WTC11 (cell line): ENCODE measurements at regions not wholly inside any gene's neighbourhood (a gene's known extent, or its start where the extent isn't known, plus 50 kb on each side); places are given as distances from the start of the nearest gene placed in this dataset.

Source experiments
- ATAC-seq: fragments of 200-7000 bp; cut with Tn5 transposase; 2 replicates; pipeline ENCODE4 v1.10.0; 2021; ENCODE audit warnings: mild to moderate bottlenecking, moderate library complexity
- CTCF ChIA-PET: fragments of 300-600 bp; sonication (Branson Sonifier 250); formaldehyde crosslinking; loops from one replicate; lab custom pipeline; 2021; ENCODE audit warnings: antibody characterized with exemption; lab: Charles Lee
- POLR2A ChIA-PET: fragments of 350-600 bp; sonication (Branson Sonifier 250); formaldehyde crosslinking; loops from one replicate; lab custom pipeline; 2021; ENCODE audit warnings: antibody characterized with exemption; lab: Charles Lee
- DNase-seq: peaks from one replicate; pipeline ENCODE4 v3.0.0; 2021; ENCODE audit warnings: low spot score
- H3K27ac Mint-ChIP-seq: 2 replicates; pipeline ENCODE4 v1.8.0; 2021; ENCODE audit warnings: mixed read lengths
- H3K27me3 Mint-ChIP-seq: 2 replicates; pipeline ENCODE4 v1.8.0; 2021; ENCODE audit warnings: low read depth, mild to moderate bottlenecking, moderate library complexity, mixed read lengths
- H3K36me3 Mint-ChIP-seq: 2 replicates; pipeline ENCODE4 v1.8.0; 2021; ENCODE audit warnings: mixed read lengths
- H3K4me1 Mint-ChIP-seq: 2 replicates; pipeline ENCODE4 v1.8.0; 2022; ENCODE audit warnings: mixed read lengths
- H3K4me3 Mint-ChIP-seq: 2 replicates; pipeline ENCODE4 v1.8.0; 2021; ENCODE audit warnings: mild to moderate bottlenecking, moderate library complexity, mixed read lengths
- H3K9me3 Mint-ChIP-seq: 2 replicates; pipeline ENCODE4 v1.8.0; 2021; ENCODE audit warnings: mixed read lengths
- AR ChIP-seq: fragments of 250-450 bp; sonication (Bioruptor Pico); IDR thresholded peaks from 2 replicates; pipeline ENCODE4 v1.9.0; 2021; ENCODE audit warnings: mild to moderate bottlenecking
- CBFB ChIP-seq: sonication (generic); formaldehyde crosslinking; IDR thresholded peaks from 2 replicates; pipeline ENCODE4 v1.8.1; 2022; ENCODE audit warnings: mild to moderate bottlenecking, low read depth, missing genetic modification reagents
- E2F1 ChIP-seq: sonication (generic); formaldehyde crosslinking; IDR thresholded peaks from 2 replicates; pipeline ENCODE4 v1.8.0; 2022; ENCODE audit warnings: mild to moderate bottlenecking, missing genetic modification reagents
- E2F4 ChIP-seq: sonication (generic); formaldehyde crosslinking; IDR thresholded peaks from 2 replicates; pipeline ENCODE4 v1.8.1; 2022; ENCODE audit warnings: low read depth, mild to moderate bottlenecking, moderate library complexity, missing genetic modification reagents, borderline replicate concordance
- ERG ChIP-seq: fragments of 250-450 bp; sonication (Bioruptor Pico); IDR thresholded peaks from 2 replicates; pipeline ENCODE4 v1.8.0; 2021; ENCODE audit warnings: mild to moderate bottlenecking
- ESRRA ChIP-seq: sonication (generic); formaldehyde crosslinking; IDR thresholded peaks from 2 replicates; pipeline ENCODE4 v1.8.1; 2022; ENCODE audit warnings: mild to moderate bottlenecking, missing genetic modification reagents, borderline replicate concordance
- FOXK1 ChIP-seq: sonication (generic); formaldehyde crosslinking; IDR thresholded peaks from 2 replicates; pipeline ENCODE4 v1.8.0; 2022; ENCODE audit warnings: mild to moderate bottlenecking, moderate library complexity, missing genetic modification reagents
- IRF1 ChIP-seq: sonication (generic); formaldehyde crosslinking; IDR thresholded peaks from 2 replicates; pipeline ENCODE4 v1.8.0; 2023; ENCODE audit warnings: missing genetic modification reagents
- JAZF1 ChIP-seq: fragments of 250-450 bp; sonication (Bioruptor Pico); IDR thresholded peaks from 2 replicates; pipeline ENCODE4 v1.9.0; 2021; ENCODE audit warnings: moderate library complexity, mild to moderate bottlenecking, inconsistent platforms
- KAT7 ChIP-seq: sonication (generic); formaldehyde crosslinking; IDR thresholded peaks from 2 replicates; pipeline ENCODE4 v1.8.1; 2023; ENCODE audit warnings: missing genetic modification reagents, mild to moderate bottlenecking, borderline replicate concordance
- MXD4 ChIP-seq: fragments of 250-450 bp; sonication (Bioruptor Pico); IDR thresholded peaks from 2 replicates; pipeline ENCODE4 v1.8.0; 2021; ENCODE audit warnings: mild to moderate bottlenecking, moderate library complexity, borderline replicate concordance
- NR3C1 ChIP-seq: sonication (generic); formaldehyde crosslinking; conservative IDR thresholded peaks from 2 replicates; pipeline ENCODE4 v1.8.1; 2023; ENCODE audit warnings: low read depth, mild to moderate bottlenecking, missing genetic modification reagents
- SMAD3 ChIP-seq: sonication (generic); formaldehyde crosslinking; IDR thresholded peaks from 2 replicates; pipeline ENCODE4 v1.8.0; 2022; ENCODE audit warnings: missing genetic modification reagents, mild to moderate bottlenecking, borderline replicate concordance
- USF1 ChIP-seq: sonication (generic); formaldehyde crosslinking; IDR thresholded peaks from 2 replicates; pipeline ENCODE4 v1.8.0; 2022; ENCODE audit warnings: mild to moderate bottlenecking, missing genetic modification reagents
- USF2 ChIP-seq: sonication (generic); formaldehyde crosslinking; IDR thresholded peaks from 2 replicates; pipeline ENCODE4 v1.8.1; 2023; ENCODE audit warnings: mild to moderate bottlenecking, missing genetic modification reagents, moderate library complexity
- ZNF219 ChIP-seq: sonication (generic); formaldehyde crosslinking; IDR thresholded peaks from 2 replicates; pipeline ENCODE4 v1.8.0; 2023; ENCODE audit warnings: missing genetic modification reagents, mild to moderate bottlenecking, borderline replicate concordance
- ZNF232 ChIP-seq: sonication (generic); formaldehyde crosslinking; IDR thresholded peaks from 2 replicates; pipeline ENCODE4 v1.8.0; 2022; ENCODE audit warnings: mild to moderate bottlenecking, missing genetic modification reagents
- ZNF317 ChIP-seq: sonication (generic); formaldehyde crosslinking; IDR thresholded peaks from 2 replicates; pipeline ENCODE4 v1.8.1; 2023; ENCODE audit warnings: low read depth, mild to moderate bottlenecking, moderate library complexity, missing genetic modification reagents, borderline replicate concordance
- ZNF416 ChIP-seq: fragments of 250-450 bp; sonication (Bioruptor Pico); IDR thresholded peaks from 2 replicates; pipeline ENCODE4 v1.9.0; 2021; ENCODE audit warnings: mild to moderate bottlenecking, inconsistent platforms
- ZNF423 ChIP-seq: fragments of 250-450 bp; sonication (Bioruptor Pico); IDR thresholded peaks from 2 replicates; pipeline ENCODE4 v2.1.2; 2022; ENCODE audit warnings: mild to moderate bottlenecking, moderate library complexity

- TF ChIP-seq E2F1 (no peak), MXD4 (CRISPR knock-in tag) (no peak), KAT7 (CRISPR knock-in tag) (no peak), AR (CRISPR knock-in tag) (no peak), E2F4 (CRISPR knock-in tag) (no peak), ESRRA (CRISPR knock-in tag) (no peak), ZNF423 (no peak)
Observed at GRCh38 chr5:54692631-54693030, 175.1 kb downstream of the SNX18 start (continued).

- H3K4me3 Mint-ChIP-seq = no peak overlapping the region
- DNase-seq (no peak), ATAC-seq (no peak)
- TF ChIP-seq MXD4 (CRISPR knock-in tag) (no peak), NR3C1 (no peak), USF1 (no peak), CBFB (no peak), ZNF219 (CRISPR knock-in tag) (no peak), IRF1 (CRISPR knock-in tag) (no peak), FOXK1 (CRISPR knock-in tag) (no peak), ERG (CRISPR knock-in tag) (no peak), JAZF1 (CRISPR knock-in tag) (no peak), USF2 (CRISPR knock-in tag) (no peak), ZNF317 (no peak), SMAD3 (CRISPR knock-in tag) (no peak), ZNF416 (no peak), ZNF232 (CRISPR knock-in tag) (no peak)
- no peaks in the 10 kb centered on the region; the same call in 1 of the 2 replicates for H3K27me3 Mint-ChIP-seq
- peaks cover 5% of the 10 kb centered on the region; the same call in 1 of the 2 replicates for H3K4me1 Mint-ChIP-seq
- H3K27ac Mint-ChIP-seq = no peak overlapping the region
- CTCF ChIA-PET = no interaction called here
- H3K36me3 Mint-ChIP-seq = no peaks in the 10 kb centered on the region; the same call in 1 of the 2 replicates
- POLR2A ChIA-PET = no interaction called here
- H3K9me3 Mint-ChIP-seq = peaks cover 12% of the 10 kb centered on the region
Observed at GRCh38 chr5:54691656-54692055, 174.1 kb downstream of the SNX18 start.
